SK-N-SH treated with all-trans-retinoic acid at 6 μM for 48 hours (cell line): ENCODE measurements at regions not wholly inside any gene's neighbourhood (a gene's known extent, or its start where the extent isn't known, plus 50 kb on each side); places are given as distances from the start of the nearest gene placed in this dataset.

Source experiments
- ATAC-seq: fragments of 200-7000 bp; cut with Tn5 transposase; 3 replicates; pipeline ENCODE4 v1.9.1; 2020; ENCODE audit warnings: mild to moderate bottlenecking, moderate library complexity
- CREB5 ChIP-seq: fragments of 250-450 bp; sonication (Bioruptor Pico); IDR thresholded peaks from 2 replicates; pipeline ENCODE4 v1.5.1; 2020; ENCODE audit warnings: low read depth, mild to moderate bottlenecking, moderate library complexity
- CSDC2 ChIP-seq: fragments of 250-450 bp; sonication (Bioruptor Pico); IDR thresholded peaks from 2 replicates; pipeline ENCODE4 v1.5.0; 2020; ENCODE audit warnings: mild to moderate bottlenecking, moderate library complexity
- CSRNP3 ChIP-seq: fragments of 250-450 bp; sonication (Bioruptor Pico); IDR thresholded peaks from 2 replicates; pipeline ENCODE4 v1.5.1; 2021; ENCODE audit warnings: mild to moderate bottlenecking, moderate library complexity
- GLIS3 ChIP-seq: fragments of 250-450 bp; sonication (Bioruptor Pico); IDR thresholded peaks from 2 replicates; pipeline ENCODE4 v1.5.0; 2020; ENCODE audit warnings: mild to moderate bottlenecking, moderate library complexity
- ISL1 ChIP-seq: fragments of 250-450 bp; sonication (Bioruptor Pico); IDR thresholded peaks from 2 replicates; pipeline ENCODE4 v2.1.2; 2022; ENCODE audit warnings: mild to moderate bottlenecking, moderate library complexity
- OSR1 ChIP-seq: fragments of 250-450 bp; sonication (Bioruptor Pico); IDR thresholded peaks from 2 replicates; pipeline ENCODE4 v1.8.0; 2022; ENCODE audit warnings: moderate library complexity, mild to moderate bottlenecking, inconsistent platforms
- PATZ1 ChIP-seq: fragments of 250-450 bp; sonication (Bioruptor Pico); IDR thresholded peaks from 2 replicates; pipeline ENCODE4 v1.8.0; 2020; ENCODE audit warnings: mild to moderate bottlenecking, moderate library complexity, borderline replicate concordance
- POU6F1 ChIP-seq: fragments of 250-450 bp; sonication (Bioruptor Pico); IDR thresholded peaks from 2 replicates; pipeline ENCODE4 v1.8.0; 2021; ENCODE audit warnings: low read depth, mild to moderate bottlenecking, moderate library complexity, borderline replicate concordance
- TCF4 ChIP-seq: fragments of 250-450 bp; sonication (Bioruptor Pico); IDR thresholded peaks from 2 replicates; pipeline ENCODE4 v1.8.0; 2021; ENCODE audit warnings: mild to moderate bottlenecking, moderate library complexity, borderline replicate concordance
- TOX ChIP-seq: fragments of 250-450 bp; sonication (Bioruptor Pico); IDR thresholded peaks from 2 replicates; pipeline ENCODE4 v1.8.0; 2021; ENCODE audit warnings: mild to moderate bottlenecking, moderate library complexity, borderline replicate concordance
- TSHZ2 ChIP-seq: fragments of 250-450 bp; sonication (Bioruptor Pico); IDR thresholded peaks from 2 replicates; pipeline ENCODE4 v1.5.0; 2020; ENCODE audit warnings: mild to moderate bottlenecking, moderate library complexity
- ZC3H10 ChIP-seq: fragments of 250-450 bp; sonication (Bioruptor Pico); IDR thresholded peaks from 2 replicates; pipeline ENCODE4 v1.5.1; 2021; ENCODE audit warnings: mild to moderate bottlenecking, moderate library complexity
- ZFP3 ChIP-seq: fragments of 250-450 bp; sonication (Bioruptor Pico); IDR thresholded peaks from 2 replicates; pipeline ENCODE4 v1.5.0; 2020; ENCODE audit warnings: mild to moderate bottlenecking, moderate library complexity
- ZFP30 ChIP-seq: fragments of 450-650 bp; formaldehyde crosslinking; IDR thresholded peaks from 2 replicates; pipeline ENCODE4 v1.5.0; 2022; ENCODE audit warnings: mild to moderate bottlenecking, moderate library complexity
- ZNF565 ChIP-seq: fragments of 450-650 bp; formaldehyde crosslinking; conservative IDR thresholded peaks from 2 replicates; pipeline ENCODE4 v1.5.0; 2020; ENCODE audit warnings: low read depth, mild to moderate bottlenecking, moderate library complexity
- ZNF70 ChIP-seq: fragments of 450-650 bp; formaldehyde crosslinking; IDR thresholded peaks from 2 replicates; pipeline ENCODE4 v1.5.0; 2020; ENCODE audit warnings: mild to moderate bottlenecking, moderate library complexity
- ZNF8 ChIP-seq: fragments of 450-650 bp; formaldehyde crosslinking; IDR thresholded peaks from 2 replicates; pipeline ENCODE4 v1.5.0; 2020; ENCODE audit warnings: mild to moderate bottlenecking, moderate library complexity

GRCh38 chr1:95604771-95605170, 370.8 kb downstream of the RWDD3 start:
- TF ChIP-seq ZNF8 (CRISPR knock-in tag) = no peak
- peak; percentile 43; the same call in 1 of the 2 replicates for TF ChIP-seq TCF4 (CRISPR knock-in tag)
- TF ChIP-seq CREB5 = no peak
- no peak for TF ChIP-seq ZFP3 (CRISPR knock-in tag)
- TF ChIP-seq ZNF70 (CRISPR knock-in tag) = peak; percentile 40; the same call in 1 of the 2 replicates
- TF ChIP-seq OSR1 (CRISPR knock-in tag) = no peak
- no peak; the same call in 1 of the 2 replicates for TF ChIP-seq TSHZ2 (CRISPR knock-in tag)
- no peak for TF ChIP-seq PATZ1 (CRISPR knock-in tag)
- peak; percentile 36; the same call in 1 of the 3 replicates for ATAC-seq

- TF ChIP-seq GLIS3 (CRISPR knock-in tag) (no peak), ZFP30 (no peak), TOX (CRISPR knock-in tag) (no peak), ZC3H10 (no peak), ZNF565 (CRISPR knock-in tag) (no peak), ZNF70 (CRISPR knock-in tag) (no peak), PATZ1 (CRISPR knock-in tag) (no peak)
- ATAC-seq = no peak
These were observed 380.2 kb downstream of the RWDD3 start for GRCh38 chr1:95614197-95614596.

GRCh38 chr1:95615421-95615820, 381.4 kb downstream of the RWDD3 start:
- no peak for ATAC-seq
- TF ChIP-seq OSR1 (CRISPR knock-in tag) = no peak
- no peak for TF ChIP-seq CSDC2 (CRISPR knock-in tag)
- no peak for TF ChIP-seq CSRNP3 (CRISPR knock-in tag)

GRCh38 chr1:95620076-95620475, 386.1 kb downstream of the RWDD3 start:
- ATAC-seq = no peak

More at GRCh38 chr1:95620076-95620475, 386.1 kb downstream of the RWDD3 start:
- TF ChIP-seq POU6F1 (CRISPR knock-in tag) (no peak), CREB5 (no peak), CSRNP3 (CRISPR knock-in tag) (no peak), ZFP30 (no peak), ZNF565 (CRISPR knock-in tag) (no peak), ISL1 (CRISPR knock-in tag) (no peak)
